GM19025 (cell line): ENCODE measurements at regions not wholly inside any gene's neighbourhood (a gene's known extent, or its start where the extent isn't known, plus 50 kb on each side); places are given as distances from the start of the nearest gene placed in this dataset.

ENCODE experiments used
- ATAC-seq: cut with Tn5 transposase; IDR thresholded peaks from one replicate; pipeline ENCODE4 v1.9.1; 2021; ENCODE audit warnings: mild to moderate bottlenecking, low read depth, moderate library complexity; ENCODE audit not compliant: unreplicated experiment

DNA sequence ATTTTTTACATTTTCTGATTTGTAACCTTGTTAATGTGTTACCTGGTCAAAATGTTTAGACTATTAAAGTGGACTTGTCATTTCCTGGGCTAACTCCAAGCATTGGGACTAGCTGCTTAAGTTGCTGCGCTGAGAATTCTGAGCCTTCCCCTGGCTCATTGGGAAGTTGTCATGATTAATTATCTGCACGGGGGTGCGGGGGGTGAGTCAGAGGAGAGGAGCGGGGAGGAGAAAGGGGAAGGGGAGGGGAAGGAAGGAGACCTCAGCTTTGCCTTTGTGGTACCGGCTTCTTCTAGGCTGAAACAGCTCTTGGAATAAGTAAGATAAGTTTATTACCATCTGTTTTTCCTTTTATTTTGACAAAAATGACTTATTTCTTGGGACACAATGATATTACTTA, 52.9 kb upstream of the APCDD1 start:
- ATAC-seq: no peak

DNA sequence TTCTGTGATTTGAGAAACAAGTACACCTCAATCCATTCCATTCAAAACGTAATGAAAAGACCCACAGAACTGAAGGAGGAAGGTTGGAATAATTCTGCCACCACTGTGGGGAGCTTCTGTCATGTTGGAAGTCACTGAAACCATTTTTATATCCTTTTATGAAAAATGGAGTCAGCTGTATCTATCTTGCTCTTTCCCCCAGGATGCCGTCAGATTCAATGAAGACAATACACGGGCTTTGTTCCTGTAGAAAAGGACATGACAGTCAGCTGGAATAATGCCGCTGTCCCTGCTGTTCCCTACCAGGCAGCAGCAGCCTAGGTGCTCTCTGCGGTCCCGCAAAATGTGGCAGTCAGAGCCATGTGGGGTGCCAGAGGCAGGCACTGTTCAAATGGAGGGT, 52.5 kb upstream of the APCDD1 start:
- ATAC-seq: no peak

DNA sequence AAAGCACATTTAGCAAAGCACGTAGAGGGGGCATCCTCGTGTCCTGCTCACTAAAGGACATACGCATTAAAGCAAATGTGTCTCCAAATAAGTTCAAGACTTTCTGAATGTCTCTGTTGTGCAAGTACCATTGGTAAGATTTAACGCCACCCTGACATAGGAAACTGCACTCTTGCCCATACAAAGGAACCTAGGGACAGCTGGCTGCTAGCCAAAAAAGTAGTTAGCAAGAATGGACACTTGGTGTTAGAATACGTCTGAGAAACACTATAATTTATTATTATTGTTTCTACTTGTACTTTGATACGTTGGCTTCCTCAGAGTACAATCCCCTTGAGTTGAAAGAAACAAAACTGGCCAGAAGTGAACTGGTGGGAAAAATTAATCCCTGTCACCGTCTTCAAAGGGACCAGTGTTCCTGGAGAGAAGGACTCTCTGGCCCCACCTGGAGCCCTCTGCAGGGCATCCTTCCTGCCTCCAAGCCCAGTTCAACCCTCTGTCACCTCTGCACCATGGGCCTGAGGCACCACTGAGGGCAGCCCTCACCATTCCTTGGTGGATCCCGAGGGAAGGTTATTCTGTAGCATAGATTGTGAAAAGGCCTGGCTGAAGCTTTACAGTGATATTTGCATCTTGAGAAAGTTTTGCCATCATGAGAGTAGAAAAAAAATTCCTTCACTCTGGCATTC, 51.4 kb upstream of the APCDD1 start:
- ATAC-seq: no peak

DNA sequence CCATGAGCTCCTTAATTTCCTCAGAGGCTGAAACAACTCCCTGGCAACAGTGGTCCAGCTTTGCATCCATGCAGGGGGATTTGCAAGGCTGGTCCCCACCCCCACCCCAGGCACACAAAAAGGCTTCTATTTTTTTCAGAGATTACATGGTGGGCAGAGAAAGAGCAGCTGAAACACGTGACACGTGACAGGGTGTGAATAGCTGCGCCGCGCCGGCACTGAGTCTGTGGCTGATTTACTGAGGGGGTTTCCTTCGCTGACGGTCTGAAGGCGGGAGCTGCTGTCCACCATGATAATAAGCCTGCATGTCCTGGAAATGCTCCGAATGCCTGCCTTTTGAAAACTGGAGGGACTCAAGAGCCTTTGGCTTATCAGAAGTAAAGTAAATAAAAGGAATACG, 50.7 kb upstream of the APCDD1 start:
- ATAC-seq: no peak

DNA sequence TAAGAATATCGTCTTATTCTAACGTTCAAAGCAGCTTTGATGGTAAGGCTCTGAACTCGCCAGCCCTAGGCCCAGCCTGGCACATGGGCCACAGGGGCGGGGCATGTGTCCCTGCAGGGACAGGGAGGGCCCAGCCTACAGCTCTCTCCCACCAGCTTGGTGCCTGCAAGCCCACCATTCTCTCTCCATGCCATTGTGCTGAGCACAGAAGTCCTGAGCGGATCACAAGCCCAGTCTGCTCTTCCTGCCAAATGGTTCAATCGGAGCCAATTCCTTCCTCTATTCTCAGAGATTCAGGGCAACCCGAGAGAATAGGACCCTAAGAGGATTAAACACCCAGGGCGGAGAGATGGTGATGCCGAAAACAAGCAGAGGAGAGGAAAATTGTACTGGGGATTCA, 50.3 kb upstream of the APCDD1 start:
- no peak for ATAC-seq
